ENCODE measurements at regions not wholly inside any gene's neighbourhood (a gene's known extent, or its start where the extent isn't known, plus 50 kb on each side); places are given as distances from the start of the nearest gene placed in this dataset.

- H3K79me2 ChIP-seq (ENCODE audit: insufficient read depth, low read depth, low read length) = no peaks in the 10 kb centered on the region
- H3K4me2 ChIP-seq (ENCODE audit: low read length) = no peak overlapping the region
- TF ChIP-seq EZH2phosphoT487 (IDR thresholded peaks at IDR 0.05; ENCODE audit: borderline replicate concordance, low read depth, low read length) (no peak), CTCF (conservative IDR thresholded peaks at IDR 0.05; ENCODE audit: low read length) (no peak)
- no peaks in the 10 kb centered on the region for H4K20me1 ChIP-seq (ENCODE audit: insufficient read depth, low read length)
- BruUV-seq (replicated peaks) = no TSS peak
- no peak overlapping the region for H3K4me3 ChIP-seq (ENCODE audit: low read depth, low read length, poor library complexity, severe bottlenecking)
- peaks cover 8% of the 10 kb centered on the region; the same call in 1 of the 2 replicates for H3K9me3 ChIP-seq (ENCODE audit: low read length)
- no peaks in the 10 kb centered on the region for H3K4me1 ChIP-seq (ENCODE audit: insufficient read depth, low read length, poor library complexity, severe bottlenecking)
- no peaks in the 10 kb centered on the region for H3K9me2 ChIP-seq (ENCODE audit: insufficient read depth, low read length)
- CTCF ChIA-PET (ENCODE audit: unreplicated experiment) = no interaction called here
- no peak for DNase-seq (ENCODE audit: low spot score)
- POLR2A ChIA-PET = interaction anchor here (0.9 kb wide), 1 partner anchor 10 kb away, joined by 3 read pairs; no protein-coding TSS in a partner anchor
- intact Hi-C loops (cut with micrococcal nuclease; ENCODE audit: unreplicated experiment) = no loop called here
- no peaks in the 10 kb centered on the region for H3K36me3 ChIP-seq (ENCODE audit: insufficient read depth, low read length)
- no peak overlapping the region for H2AFZ ChIP-seq (ENCODE audit: low read length)
- H3K27ac ChIP-seq (ENCODE audit: low read depth, low read length, poor library complexity, severe bottlenecking) = no peak overlapping the region
Observed at GRCh38 chr10:23556727-23557440, 118.0 kb downstream of the OTUD1 start.

GRCh38 chr10:23557777-23558176, 118.9 kb downstream of the OTUD1 start:
- no TSS peak for BruUV-seq (replicated peaks)
- no peak overlapping the region for H3K4me2 ChIP-seq (ENCODE audit: low read length)
- ChIA-PET CTCF (ENCODE audit: unreplicated experiment) (no interaction called here), POLR2A (interaction anchor here (0.9 kb wide), 1 partner anchor 9 kb away, joined by 3 read pairs; no protein-coding TSS in a partner anchor)
- H3K9me2 ChIP-seq (ENCODE audit: insufficient read depth, low read length) = no peaks in the 10 kb centered on the region
- H2AFZ ChIP-seq (ENCODE audit: low read length) = no peak overlapping the region
- DNase-seq (ENCODE audit: low spot score) = no peak
- no peak overlapping the region for H3K27ac ChIP-seq (ENCODE audit: low read depth, low read length, poor library complexity, severe bottlenecking)
- H3K36me3 ChIP-seq (ENCODE audit: insufficient read depth, low read length) = no peaks in the 10 kb centered on the region
- peaks cover 8% of the 10 kb centered on the region; the same call in 1 of the 2 replicates for H3K9me3 ChIP-seq (ENCODE audit: low read length)
- intact Hi-C loops (cut with micrococcal nuclease; ENCODE audit: unreplicated experiment) = no loop called here
- no peak for TF ChIP-seq EZH2phosphoT487 (IDR thresholded peaks at IDR 0.05; ENCODE audit: borderline replicate concordance, low read depth, low read length)
- H3K4me3 ChIP-seq (ENCODE audit: low read depth, low read length, poor library complexity, severe bottlenecking) = no peak overlapping the region
- no peaks in the 10 kb centered on the region for H3K79me2 ChIP-seq (ENCODE audit: insufficient read depth, low read depth, low read length)
- H4K20me1 ChIP-seq (ENCODE audit: insufficient read depth, low read length) = no peaks in the 10 kb centered on the region
- no peaks in the 10 kb centered on the region for H3K4me1 ChIP-seq (ENCODE audit: insufficient read depth, low read length, poor library complexity, severe bottlenecking)

- no peak overlapping the region for H2AFZ ChIP-seq (ENCODE audit: low read length)
- no peak overlapping the region for H3K4me2 ChIP-seq (ENCODE audit: low read length)
- H3K4me1 ChIP-seq (ENCODE audit: insufficient read depth, low read length, poor library complexity, severe bottlenecking) = no peaks in the 10 kb centered on the region
- H3K27ac ChIP-seq (ENCODE audit: low read depth, low read length, poor library complexity, severe bottlenecking) = no peak overlapping the region
- ChIA-PET CTCF (ENCODE audit: unreplicated experiment) (no interaction called here), POLR2A (interaction anchor here (0.6 kb wide), 1 partner anchor 689 kb away, joined by 3 read pairs; no protein-coding TSS in a partner anchor)
- intact Hi-C loops (cut with micrococcal nuclease; ENCODE audit: unreplicated experiment) = no loop called here
- H3K79me2 ChIP-seq (ENCODE audit: insufficient read depth, low read depth, low read length) = no peaks in the 10 kb centered on the region
- peaks cover 8% of the 10 kb centered on the region; the same call in 1 of the 2 replicates for H3K9me3 ChIP-seq (ENCODE audit: low read length)
- DNase-seq (ENCODE audit: low spot score) = no peak
- H4K20me1 ChIP-seq (ENCODE audit: insufficient read depth, low read length) = no peaks in the 10 kb centered on the region
- H3K36me3 ChIP-seq (ENCODE audit: insufficient read depth, low read length) = no peaks in the 10 kb centered on the region
- no peak overlapping the region for H3K4me3 ChIP-seq (ENCODE audit: low read depth, low read length, poor library complexity, severe bottlenecking)
- H3K9me2 ChIP-seq (ENCODE audit: insufficient read depth, low read length) = no peaks in the 10 kb centered on the region
- BruUV-seq (replicated peaks) = no TSS peak
- TF ChIP-seq EZH2phosphoT487 (IDR thresholded peaks at IDR 0.05; ENCODE audit: borderline replicate concordance, low read depth, low read length) (no peak), CTCF (conservative IDR thresholded peaks at IDR 0.05; ENCODE audit: low read length) (no peak)
Observed at GRCh38 chr10:23558361-23558799, 119.5 kb downstream of the OTUD1 start.

Data from OCI-LY7 (cell line).